IMR-90 (cell line): ENCODE measurements at regions not wholly inside any gene's neighbourhood (a gene's known extent, or its start where the extent isn't known, plus 50 kb on each side); places are given as distances from the start of the nearest gene placed in this dataset.

Experiments
- ATAC-seq: fragments of 200-7000 bp; cut with Tn5 transposase; 2 replicates; pipeline ENCODE4 v1.9.1; 2020; ENCODE audit warnings: low read depth, mild to moderate bottlenecking, moderate library complexity
- BruUV-seq: library from RNA; stranded (reverse); fragments of 400-500 nt; replicated peaks from 2 replicates; lab custom pipeline; 2021; lab: Mats Ljungman, UMichigan
- CTCF ChIA-PET: fragments of 300-600 bp; formaldehyde crosslinking; extraction: SDS; loops from one replicate; lab custom pipeline; 2021; ENCODE audit warnings: antibody characterized with exemption; lab: Yijun Ruan, JAX
- POLR2A ChIA-PET: fragments of 300-600 bp; sonication (Branson Sonifier 250); formaldehyde crosslinking; loops from one replicate; lab custom pipeline; 2022; ENCODE audit warnings: antibody characterized with exemption; ENCODE audit not compliant: unreplicated experiment; lab: Charles Lee
- DNase-seq: peaks from one replicate; pipeline ENCODE4 v3.0.0; 2013
- H2AFZ ChIP-seq: replicated peaks from 2 replicates; pipeline ENCODE3; 2013; ENCODE audit warnings: low read length, mild to moderate bottlenecking; ENCODE audit not compliant: poor library complexity
- H2AK5ac ChIP-seq: 2 replicates; pipeline ENCODE4 v1.6.1; 2013; ENCODE audit warnings: low read depth, low read length, inconsistent platforms
- H2AK9ac ChIP-seq: replicated peaks from 2 replicates; pipeline ENCODE3; 2013; ENCODE audit warnings: mild to moderate bottlenecking, low read depth, low read length, moderate library complexity; ENCODE audit not compliant: poor library complexity
- H2BK120ac ChIP-seq: 2 replicates; pipeline ENCODE4 v1.6.1; 2013; ENCODE audit warnings: low read depth, low read length, inconsistent platforms
- H2BK15ac ChIP-seq: 3 replicates; pipeline ENCODE4 v1.6.1; 2013; ENCODE audit warnings: low read depth, low read length, inconsistent platforms
- H2BK20ac ChIP-seq: 2 replicates; pipeline ENCODE4 v1.6.1; 2013; ENCODE audit warnings: low read depth, mild to moderate bottlenecking, inconsistent platforms, low read length, moderate library complexity
- H2BK5ac ChIP-seq: 2 replicates; pipeline ENCODE4 v1.6.1; 2013; ENCODE audit warnings: mild to moderate bottlenecking, low read depth, low read length, inconsistent platforms; ENCODE audit not compliant: poor library complexity, severe bottlenecking
- H3K14ac ChIP-seq: replicated peaks from 2 replicates; pipeline ENCODE4 v1.6.1; 2013; ENCODE audit warnings: low read depth, low read length, inconsistent platforms
- H3K18ac ChIP-seq: 2 replicates; pipeline ENCODE4 v1.6.1; 2013; ENCODE audit warnings: low read depth, low read length, control low read depth
- H3K23ac ChIP-seq: 2 replicates; pipeline ENCODE4 v1.6.1; 2013; ENCODE audit warnings: low read depth, low read length, inconsistent platforms
- H3K27ac ChIP-seq: 2 replicates; pipeline ENCODE4 v1.5.1; 2013; ENCODE audit warnings: mild to moderate bottlenecking, control low read depth, low read length; ENCODE audit not compliant: insufficient read depth
- H3K27me3 ChIP-seq: 2 replicates; pipeline ENCODE4 v1.6.1; 2013; ENCODE audit warnings: low read length; ENCODE audit not compliant: control insufficient read depth, insufficient read depth
- H3K36me3 ChIP-seq: 2 replicates; pipeline ENCODE4 v1.6.1; 2013; ENCODE audit warnings: low read length, mixed read lengths; ENCODE audit not compliant: control insufficient read depth, insufficient read depth
- H3K4ac ChIP-seq: 2 replicates; pipeline ENCODE4 v1.6.1; 2013; ENCODE audit warnings: low read depth, low read length, inconsistent platforms
- H3K4me1 ChIP-seq: 2 replicates; pipeline ENCODE4 v1.6.1; 2013; ENCODE audit warnings: low read length, mixed read lengths; ENCODE audit not compliant: control insufficient read depth, insufficient read depth
- H3K4me2 ChIP-seq: 2 replicates; pipeline ENCODE4 v1.6.1; 2013; ENCODE audit warnings: low read depth, mild to moderate bottlenecking, control low read depth, low read length, moderate library complexity
- H3K4me3 ChIP-seq: 2 replicates; pipeline ENCODE4 v1.5.1; 2013; ENCODE audit warnings: low read depth, mild to moderate bottlenecking, control low read depth, low read length, moderate library complexity; ENCODE audit not compliant: insufficient read depth
- H3K56ac ChIP-seq: 2 replicates; pipeline ENCODE4 v1.6.1; 2013; ENCODE audit warnings: low read length, inconsistent platforms; ENCODE audit not compliant: insufficient read depth; ENCODE audit errors: extremely low read depth
- H3K79me1 ChIP-seq, 2 experiments: 2 replicates each; pipeline ENCODE4 v1.6.1; 2013; ENCODE audit warnings: low read length in 2 of 2, inconsistent platforms in 1 of 2, low read depth in 1 of 2
- H3K9ac ChIP-seq: 2 replicates; pipeline ENCODE4 v1.6.1; 2013; ENCODE audit warnings: low read depth, low read length, control low read depth
- H3K9me1 ChIP-seq: 2 replicates; pipeline ENCODE4 v1.6.1; 2013; ENCODE audit warnings: low read length, inconsistent platforms; ENCODE audit not compliant: insufficient read depth
- H3K9me3 ChIP-seq: 2 replicates; pipeline ENCODE4 v1.6.1; 2013; ENCODE audit warnings: low read length; ENCODE audit not compliant: control insufficient read depth, insufficient read depth
- H4K20me1 ChIP-seq: 2 replicates; pipeline ENCODE4 v1.6.1; 2013; ENCODE audit warnings: low read length, inconsistent platforms; ENCODE audit not compliant: insufficient read depth
- H4K5ac ChIP-seq: 2 replicates; pipeline ENCODE4 v1.6.1; 2013; ENCODE audit warnings: mild to moderate bottlenecking, low read depth, low read length, control low read depth
- H4K8ac ChIP-seq, 2 experiments: 2 replicates each; pipeline ENCODE4 v1.6.1; 2013; ENCODE audit warnings: low read depth in 2 of 2, low read length in 2 of 2, control low read depth in 1 of 2, inconsistent platforms in 1 of 2
- H4K91ac ChIP-seq: 2 replicates; pipeline ENCODE4 v1.6.1; 2013; ENCODE audit warnings: low read depth, low read length, inconsistent platforms; ENCODE audit not compliant: insufficient read depth
- BHLHE40 ChIP-seq: fragments of 150-350 bp; IDR thresholded peaks from 2 replicates; pipeline ENCODE4 v1.6.1; 2016; ENCODE audit warnings: mild to moderate bottlenecking, low read depth, low read length
- CEBPB ChIP-seq: IDR thresholded peaks from 2 replicates; pipeline ENCODE4 v1.6.1; 2012; ENCODE audit warnings: low read depth, low read length, improper control_type of control experiment
- CTCF ChIP-seq: conservative IDR thresholded peaks from 2 replicates; pipeline ENCODE4 v1.5.1; 2012; ENCODE audit warnings: mild to moderate bottlenecking, low read depth, low read length, improper control_type of control experiment
- NFE2L2 ChIP-seq: fragments of 150-350 bp; IDR thresholded peaks from 2 replicates; pipeline ENCODE4 v1.6.1; 2016; ENCODE audit warnings: low read depth, mild to moderate bottlenecking, low read length
- RAD21 ChIP-seq: IDR thresholded peaks from 2 replicates; pipeline ENCODE4 v1.6.1; 2012; ENCODE audit warnings: low read length, improper control_type of control experiment
- RCOR1 ChIP-seq: IDR thresholded peaks from 2 replicates; pipeline ENCODE4 v1.6.1; 2012; ENCODE audit warnings: mild to moderate bottlenecking, low read length, improper control_type of control experiment; ENCODE audit not compliant: insufficient replicate concordance
- RFX5 ChIP-seq: IDR thresholded peaks from 2 replicates; pipeline ENCODE4 v1.8.0; 2012; ENCODE audit warnings: low read depth, mild to moderate bottlenecking, low read length, moderate library complexity
- SMC3 ChIP-seq: fragments of 150-350 bp; IDR thresholded peaks from 2 replicates; pipeline ENCODE4 v1.6.1; 2016; ENCODE audit warnings: low read depth, mild to moderate bottlenecking, antibody characterized with exemption, low read length, moderate library complexity
- USF2 ChIP-seq: fragments of 150-350 bp; IDR thresholded peaks from 2 replicates; pipeline ENCODE4 v1.6.1; 2017; ENCODE audit warnings: mild to moderate bottlenecking, antibody characterized with exemption, low read length, low read depth
- WGBS, 2 experiments: methylation state at CpG; one replicate each; pipeline versions ENCODE4 v1.1.5 to v1.1.7; 2013; ENCODE audit warnings: missing lambda C conversion rate in 2 of 2; ENCODE audit not compliant: insufficient read length in 1 of 2; ENCODE audit errors: extremely low coverage in 2 of 2; 5-methylcytosine and 5-hydroxymethylcytosine counted together
- dilution Hi-C: fragments of 300-500 bp; cut with HindIII; formaldehyde crosslinking; loops from one replicate; pipeline ENCODE4 v1.14.3; 2018; ENCODE audit warnings: low sequenced_read_pairs; ENCODE audit not compliant: unreplicated experiment
- in situ Hi-C: fragments of 300-500 bp; cut with MboI; formaldehyde crosslinking; loops from 3 replicates; pipeline ENCODE4 v1.14.3; 2019; ENCODE audit warnings: low sequenced_read_pairs, inconsistent platforms, mixed read lengths
- intact Hi-C: fragments of 100-400 bp; cut with micrococcal nuclease; formaldehyde crosslinking; loops from 2 replicates; pipeline ENCODE4 v1.10.0; 2022

GRCh38 chr11:119493712-119494111 lies 70.7 kb upstream of the THY1 start:
- H2BK20ac ChIP-seq = no peak overlapping the region
- H3K9me1 ChIP-seq = 0 out of 2 replicates have a peak, but pooled peaks cover 3% of the 10 kb centered on the region
- no peak overlapping the region for H4K5ac ChIP-seq
- in situ Hi-C loops (no loop called here), intact Hi-C loops (no loop called here), dilution Hi-C loops (no loop called here)
- no peaks in the 10 kb centered on the region for H3K4me1 ChIP-seq
- no peak overlapping the region for H2BK15ac ChIP-seq
- H2AK5ac ChIP-seq = no peak overlapping the region
- H3K4me3 ChIP-seq = no peak overlapping the region
- H2BK5ac ChIP-seq = no peak overlapping the region
- no peak overlapping the region for H3K4ac ChIP-seq
- no peak overlapping the region for H2BK120ac ChIP-seq
- DNase-seq = peak; percentile 25
- H3K79me1 ChIP-seq = no peaks in the 10 kb centered on the region
- 0% methylated on average over 1 of the region's 4 CpGs; no CpG with 5 or more reads in 1 of the 2 experiments for WGBS, 2 experiments
- no peak overlapping the region for H2AK9ac ChIP-seq
- H3K56ac ChIP-seq = no peak overlapping the region
- peak; percentile 51 for ATAC-seq
- no peak overlapping the region for H3K4me2 ChIP-seq
- H3K27ac ChIP-seq = no peak overlapping the region
- peaks cover 69% of the 10 kb centered on the region for H3K27me3 ChIP-seq
- H3K18ac ChIP-seq = no peak overlapping the region
- no peak overlapping the region for H4K8ac ChIP-seq
- H3K9ac ChIP-seq = no peak overlapping the region
- H3K14ac ChIP-seq = no peak overlapping the region
- H3K9me3 ChIP-seq = no peaks in the 10 kb centered on the region
- ChIA-PET POLR2A (no interaction called here), CTCF (no interaction called here)
- H2AFZ ChIP-seq = no peak overlapping the region
- no peak overlapping the region for H4K91ac ChIP-seq
- H4K20me1 ChIP-seq = no peaks in the 10 kb centered on the region
- H3K36me3 ChIP-seq = no peaks in the 10 kb centered on the region
- no peak overlapping the region for H3K23ac ChIP-seq
- BruUV-seq = no TSS peak
- TF ChIP-seq CEBPB = no peak
- no peak for TF ChIP-seq NFE2L2
- no peak for TF ChIP-seq CTCF
- no peak for TF ChIP-seq RCOR1
- no peak for TF ChIP-seq SMC3
- TF ChIP-seq USF2 = no peak
- TF ChIP-seq RAD21 = no peak
- TF ChIP-seq BHLHE40 = no peak
- no peak for TF ChIP-seq RFX5
